B cell (primary cell): ENCODE measurements at regions not wholly inside any gene's neighbourhood (a gene's known extent, or its start where the extent isn't known, plus 50 kb on each side); places are given as distances from the start of the nearest gene placed in this dataset.

ENCODE experiments used
- CTCF ChIP-seq: fragments of 200-600 bp; IDR thresholded peaks from one replicate; pipeline ENCODE4 v1.8.0; 2022; ENCODE audit warnings: antibody characterized with exemption, mild to moderate bottlenecking
- EZH2 ChIP-seq: IDR thresholded peaks from 2 replicates; pipeline ENCODE4 v1.6.1; 2012; ENCODE audit warnings: borderline replicate concordance, low read depth, mild to moderate bottlenecking, moderate library complexity, low read length; ENCODE audit not compliant: insufficient read depth, poor library complexity, severe bottlenecking

GRCh38 chr5:148717668-148718067 is 63.3 kb upstream of the HTR4 start:
- TF ChIP-seq CTCF, result no peak
- no peak for TF ChIP-seq EZH2
